ENCODE measurements at regions not wholly inside any gene's neighbourhood (a gene's known extent, or its start where the extent isn't known, plus 50 kb on each side); places are given as distances from the start of the nearest gene placed in this dataset.

GRCh38 chr12:87676731-87677130 is 352.5 kb downstream of the C12orf50 start:
- Histone ChIP-seq H2BK12ac (ENCODE audit: insufficient read length, low read depth, low read length) (no peak overlapping the region), H2BK15ac (ENCODE audit: low read depth, low read length) (no peak overlapping the region), H3T11ph (ENCODE audit: low read length) (no peak overlapping the region), H3K4ac (ENCODE audit: low read depth, low read length) (no peak overlapping the region), H3K27me3 (ENCODE audit: insufficient read depth, low read length) (no peaks in the 10 kb centered on the region), H3K23ac (ENCODE audit: insufficient read length, low read depth, low read length) (no peak overlapping the region), H3K18ac (ENCODE audit: insufficient read length, low read depth, low read length) (no peak overlapping the region), H2AK5ac (ENCODE audit: insufficient read length, low read length) (no peak overlapping the region), H3K9me3 (ENCODE audit: control insufficient read depth, low read depth, low read length) (no peaks in the 10 kb centered on the region), H4K20me1 (ENCODE audit: control insufficient read depth, insufficient read depth, insufficient read length) (no peaks in the 10 kb centered on the region), H2BK20ac (ENCODE audit: low read depth, low read length, poor library complexity, severe bottlenecking) (no peak overlapping the region), H3K79me2 (ENCODE audit: insufficient read depth, low read length) (no peaks in the 10 kb centered on the region), H3K27ac (ENCODE audit: insufficient read length, low read depth, low read length) (no peak overlapping the region), H4K5ac (ENCODE audit: insufficient read length, low read depth, low read length) (no peak overlapping the region), H2BK5ac (ENCODE audit: insufficient read length, low read length) (no peak overlapping the region), H3K4me2 (ENCODE audit: insufficient read depth, insufficient read length, low read length) (no peak overlapping the region), H3K56ac (ENCODE audit: insufficient read length, low read depth, low read length) (no peak overlapping the region), H3K14ac (ENCODE audit: insufficient read depth, low read length) (no peak overlapping the region), H2BK120ac (ENCODE audit: low read depth, low read length, poor library complexity, severe bottlenecking) (no peak overlapping the region), H3K9ac (ENCODE audit: extremely low read depth, insufficient read length, low read length) (no peak overlapping the region), H4K91ac (ENCODE audit: insufficient read length, low read depth, low read length) (no peak overlapping the region), H2AFZ (ENCODE audit: low read length) (no peak overlapping the region), H4K8ac (replicated peaks; ENCODE audit: insufficient read length, low read depth, low read length) (no peak overlapping the region), H3K79me1 (ENCODE audit: insufficient read depth, low read depth, low read length, poor library complexity, severe bottlenecking) (no peaks in the 10 kb centered on the region), H3K4me1 (ENCODE audit: insufficient read depth, low read length) (no peaks in the 10 kb centered on the region), H3K23me2 (ENCODE audit: insufficient read length, low read depth, low read length, poor library complexity, severe bottlenecking) (no peaks in the 10 kb centered on the region)
- H3K9me3 Mint-ChIP-seq = no peaks in the 10 kb centered on the region
- no peak overlapping the region for H3K4me3 Mint-ChIP-seq
- TF ChIP-seq CTCF (conservative IDR thresholded peaks at IDR 0.05) = no peak
- no peak for DNase-seq
- no peaks in the 10 kb centered on the region for H3K27me3 Mint-ChIP-seq (ENCODE audit: low read depth)
- no peak overlapping the region for H3K27ac Mint-ChIP-seq
- H3K4me1 Mint-ChIP-seq = no peaks in the 10 kb centered on the region
- H3K36me3 Mint-ChIP-seq (ENCODE audit: insufficient read depth in 1 of 3, low read depth in 3 of 3) = no peaks in the 10 kb centered on the region
